Lower lobe of right lung (tissue), 2 donors: ENCODE measurements at regions not wholly inside any gene's neighbourhood (a gene's known extent, or its start where the extent isn't known, plus 50 kb on each side); places are given as distances from the start of the nearest gene placed in this dataset.

ENCODE experiments used
- ATAC-seq, 2 donors: fragments of 200-7000 bp; cut with Tn5 transposase; one replicate each; pipeline ENCODE4 v1.9.1; 2020 to 2022; ENCODE audit warnings: mild to moderate bottlenecking in 2 of 2, moderate library complexity in 2 of 2
- DNase-seq: peaks from one replicate; pipeline ENCODE4 v3.0.0-alpha.2; 2020
- H3K27ac ChIP-seq: fragments of 200-600 bp; one replicate; pipeline ENCODE4 v1.8.0; 2022
- H3K27me3 ChIP-seq: fragments of 200-600 bp; one replicate; pipeline ENCODE4 v1.8.0; 2022; ENCODE audit warnings: low read depth
- H3K36me3 ChIP-seq: fragments of 200-600 bp; one replicate; pipeline ENCODE4 v1.8.0; 2022; ENCODE audit warnings: mild to moderate bottlenecking
- H3K4me1 ChIP-seq: fragments of 200-600 bp; one replicate; pipeline ENCODE4 v1.8.0; 2022
- H3K4me3 ChIP-seq: fragments of 200-600 bp; one replicate; pipeline ENCODE4 v1.8.0; 2022; ENCODE audit warnings: mild to moderate bottlenecking
- H3K9me3 ChIP-seq: fragments of 200-600 bp; one replicate; pipeline ENCODE4 v1.8.0; 2022
- CTCF ChIP-seq: fragments of 200-600 bp; IDR thresholded peaks from one replicate; pipeline ENCODE4 v1.8.0; 2022; ENCODE audit warnings: antibody characterized with exemption, mild to moderate bottlenecking
- intact Hi-C: fragments of 100-400 bp; cut with DNase I; formaldehyde crosslinking; loops from one replicate; pipeline ENCODE4 v1.11.0; 2022
- donor health status: DM: no; HTN: yes; CAD: no; lungs with severe emphysema.

GRCh38 chr2:54371460-54372065 lies 84.6 kb upstream of the SPTBN1 start:
- TF ChIP-seq CTCF: no peak

GRCh38 chr2:54372361-54372760 lies 83.8 kb upstream of the SPTBN1 start:
- Histone ChIP-seq H3K9me3 (peaks cover 6% of the 10 kb centered on the region), H3K4me3 (no peak overlapping the region), H3K27me3 (no peaks in the 10 kb centered on the region), H3K4me1 (peaks cover 16% of the 10 kb centered on the region), H3K36me3 (no peaks in the 10 kb centered on the region), H3K27ac (no peak overlapping the region)
- DNase-seq: no peak
- no peak for TF ChIP-seq CTCF
- ATAC-seq: no peak
- intact Hi-C loops: no loop called here

More at GRCh38 chr2:54371460-54372065, 84.6 kb upstream of the SPTBN1 start:
- H3K4me3 ChIP-seq: no peak overlapping the region
- peaks cover 16% of the 10 kb centered on the region for H3K4me1 ChIP-seq
- peaks cover 6% of the 10 kb centered on the region for H3K9me3 ChIP-seq
- H3K36me3 ChIP-seq: no peaks in the 10 kb centered on the region
- H3K27me3 ChIP-seq: no peaks in the 10 kb centered on the region
- ATAC-seq (peak in 1 of 2 donors; percentile 28), DNase-seq (no peak)
- intact Hi-C loops: no loop called here
- H3K27ac ChIP-seq: peak overlapping the region; percentile 50

GRCh38 chr2:54373855-54374254 lies 82.3 kb upstream of the SPTBN1 start:
- no peaks in the 10 kb centered on the region for H3K36me3 ChIP-seq
- peaks cover 16% of the 10 kb centered on the region for H3K4me1 ChIP-seq
- intact Hi-C loops: no loop called here
- DNase-seq: no peak
- H3K27me3 ChIP-seq: no peaks in the 10 kb centered on the region
- H3K27ac ChIP-seq: no peak overlapping the region
- no peak for TF ChIP-seq CTCF
- peaks cover 2% of the 10 kb centered on the region for H3K9me3 ChIP-seq
- ATAC-seq: no peak
- no peak overlapping the region for H3K4me3 ChIP-seq

GRCh38 chr2:54374591-54375364 lies 81.3 kb upstream of the SPTBN1 start:
- DNase-seq (no peak), ATAC-seq (no peak)
- Histone ChIP-seq H3K4me3 (no peak overlapping the region), H3K4me1 (peaks cover 16% of the 10 kb centered on the region), H3K36me3 (no peaks in the 10 kb centered on the region), H3K9me3 (no peaks in the 10 kb centered on the region), H3K27me3 (no peaks in the 10 kb centered on the region), H3K27ac (no peak overlapping the region)
- intact Hi-C loops: no loop called here
- TF ChIP-seq CTCF: no peak

GRCh38 chr2:54377451-54377850 lies 78.7 kb upstream of the SPTBN1 start:
- no peak for TF ChIP-seq CTCF
- Histone ChIP-seq H3K4me3 (no peak overlapping the region), H3K27ac (no peak overlapping the region), H3K9me3 (no peaks in the 10 kb centered on the region), H3K36me3 (no peaks in the 10 kb centered on the region), H3K27me3 (no peaks in the 10 kb centered on the region), H3K4me1 (no peaks in the 10 kb centered on the region)
- no peak for ATAC-seq
- intact Hi-C loops: no loop called here
- DNase-seq: no peak
